ENCODE measurements at regions not wholly inside any gene's neighbourhood (a gene's known extent, or its start where the extent isn't known, plus 50 kb on each side); places are given as distances from the start of the nearest gene placed in this dataset.

DNA sequence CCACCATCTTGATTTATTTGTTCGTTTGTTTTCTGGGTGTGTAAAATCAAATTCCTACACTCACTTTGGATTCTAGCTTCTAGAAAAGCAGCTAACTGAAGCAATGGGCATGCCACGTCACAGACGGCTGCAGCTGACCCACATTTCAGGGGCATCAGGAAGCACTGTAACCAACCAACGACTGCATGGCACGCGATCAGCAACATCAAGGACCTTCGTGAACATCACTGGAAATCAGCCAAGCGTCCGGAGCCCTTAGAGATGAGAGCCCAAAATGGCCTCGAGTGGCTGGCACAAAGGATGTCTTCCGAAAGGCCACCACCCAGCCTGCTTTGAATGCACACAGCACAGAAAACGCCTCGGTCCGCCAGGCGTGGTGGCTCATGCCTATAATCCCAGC, 191.1 kb downstream of the OLFM1 start:
- Mint-ChIP-seq H3K27me3 (peaks cover 27% of the 10 kb centered on the region), H3K4me1 (ENCODE audit: unreplicated experiment) (no peaks in the 10 kb centered on the region), H3K36me3 (no peaks in the 10 kb centered on the region), H3K9me3 (no peaks in the 10 kb centered on the region), H3K27ac (no peak overlapping the region), H3K4me3 (no peak overlapping the region)
- no peak for DNase-seq (ENCODE audit: extremely low spot score, unreplicated experiment)
- TF ChIP-seq, protein P1, sequence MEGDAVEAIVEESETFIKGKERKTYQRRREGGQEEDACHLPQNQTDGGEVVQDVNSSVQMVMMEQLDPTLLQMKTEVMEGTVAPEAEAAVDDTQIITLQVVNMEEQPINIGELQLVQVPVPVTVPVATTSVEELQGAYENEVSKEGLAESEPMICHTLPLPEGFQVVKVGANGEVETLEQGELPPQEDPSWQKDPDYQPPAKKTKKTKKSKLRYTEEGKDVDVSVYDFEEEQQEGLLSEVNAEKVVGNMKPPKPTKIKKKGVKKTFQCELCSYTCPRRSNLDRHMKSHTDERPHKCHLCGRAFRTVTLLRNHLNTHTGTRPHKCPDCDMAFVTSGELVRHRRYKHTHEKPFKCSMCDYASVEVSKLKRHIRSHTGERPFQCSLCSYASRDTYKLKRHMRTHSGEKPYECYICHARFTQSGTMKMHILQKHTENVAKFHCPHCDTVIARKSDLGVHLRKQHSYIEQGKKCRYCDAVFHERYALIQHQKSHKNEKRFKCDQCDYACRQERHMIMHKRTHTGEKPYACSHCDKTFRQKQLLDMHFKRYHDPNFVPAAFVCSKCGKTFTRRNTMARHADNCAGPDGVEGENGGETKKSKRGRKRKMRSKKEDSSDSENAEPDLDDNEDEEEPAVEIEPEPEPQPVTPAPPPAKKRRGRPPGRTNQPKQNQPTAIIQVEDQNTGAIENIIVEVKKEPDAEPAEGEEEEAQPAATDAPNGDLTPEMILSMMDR (conservative IDR thresholded peaks at IDR 0.05), result no peak

DNA sequence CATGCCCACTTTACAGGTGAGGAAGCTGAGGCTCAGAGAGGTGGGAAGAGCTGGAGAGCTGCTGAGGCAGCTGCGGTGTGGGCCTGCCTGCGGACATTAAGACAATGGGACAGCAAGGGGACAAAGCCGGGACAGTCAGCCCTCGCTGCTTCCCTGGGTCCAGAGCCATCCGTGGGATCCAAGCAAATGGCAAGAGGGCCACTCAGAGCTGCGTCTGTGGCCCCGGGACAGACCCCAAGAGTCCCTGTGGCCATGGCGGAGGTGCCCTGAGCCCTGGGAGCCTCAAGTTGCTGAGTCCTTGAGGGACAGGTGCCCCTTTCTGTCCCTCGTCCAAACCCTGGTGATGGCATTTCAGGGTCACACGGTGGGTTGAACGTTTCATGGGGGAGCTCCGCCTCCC, 191.9 kb downstream of the OLFM1 start:
- Mint-ChIP-seq H3K4me1 (ENCODE audit: unreplicated experiment) (no peaks in the 10 kb centered on the region), H3K27me3 (peaks cover 25% of the 10 kb centered on the region), H3K27ac (no peak overlapping the region), H3K36me3 (no peaks in the 10 kb centered on the region), H3K9me3 (no peaks in the 10 kb centered on the region), H3K4me3 (no peak overlapping the region)
- TF ChIP-seq, protein P1 (conservative IDR thresholded peaks at IDR 0.05), result no peak
- DNase-seq (ENCODE audit: extremely low spot score, unreplicated experiment), result no peak

DNA sequence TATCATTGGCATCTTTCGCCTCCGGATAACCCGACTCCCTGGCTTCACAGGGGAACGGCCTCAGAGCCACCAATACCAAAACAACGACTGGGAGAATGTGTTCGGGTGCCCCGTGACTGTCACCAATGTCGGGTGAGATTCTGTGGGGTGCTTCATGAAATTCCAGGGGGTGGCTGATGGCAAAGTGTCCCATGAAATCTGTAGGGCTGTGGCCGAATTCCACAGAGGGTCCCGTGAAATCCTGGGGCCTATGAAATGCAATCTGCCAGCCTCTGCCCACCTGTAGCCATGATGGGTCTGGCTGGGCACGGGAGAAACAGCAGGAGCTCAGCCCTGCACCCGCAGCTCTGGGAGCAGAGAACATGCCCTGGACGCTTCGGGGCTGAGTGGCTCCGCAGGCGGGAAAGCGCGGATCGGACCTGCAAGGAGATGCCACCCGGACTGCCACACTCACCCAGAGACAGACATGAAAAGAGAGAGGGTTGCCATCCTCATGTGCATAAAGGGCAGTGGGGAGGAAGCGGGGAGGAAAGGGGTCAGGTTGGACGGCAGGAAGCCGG, 192.4 kb downstream of the OLFM1 start:
- TF ChIP-seq, protein P1 (conservative IDR thresholded peaks at IDR 0.05), result no peak

DNA sequence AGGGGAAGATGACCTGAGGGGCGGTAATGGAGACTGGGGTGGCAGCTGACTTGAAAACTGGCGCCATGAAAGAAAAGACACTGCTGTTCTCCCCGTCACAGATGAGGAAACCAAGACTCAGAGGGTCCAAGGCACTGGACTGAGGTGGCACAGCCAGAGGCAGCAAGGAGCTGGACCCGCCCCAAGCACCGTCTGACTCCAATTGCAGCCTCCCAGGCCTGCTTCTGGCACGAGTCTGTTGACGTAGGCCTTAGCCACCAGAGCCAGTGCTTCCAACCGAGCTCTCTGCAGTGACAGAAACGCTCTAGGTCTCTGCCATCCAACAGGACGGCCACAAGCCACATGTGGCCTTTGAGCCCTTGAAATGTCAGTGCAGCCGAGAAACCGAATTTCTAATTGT, 193.2 kb downstream of the OLFM1 start:
- no peak overlapping the region for H3K4me3 Mint-ChIP-seq

More for the DNA sequence above, 192.4 kb downstream of the OLFM1 start:
- Mint-ChIP-seq H3K27me3 (peaks cover 23% of the 10 kb centered on the region), H3K9me3 (no peaks in the 10 kb centered on the region), H3K36me3 (no peaks in the 10 kb centered on the region), H3K4me3 (no peak overlapping the region), H3K4me1 (ENCODE audit: unreplicated experiment) (no peaks in the 10 kb centered on the region), H3K27ac (no peak overlapping the region)
- no peak for DNase-seq (ENCODE audit: extremely low spot score, unreplicated experiment)

DNA sequence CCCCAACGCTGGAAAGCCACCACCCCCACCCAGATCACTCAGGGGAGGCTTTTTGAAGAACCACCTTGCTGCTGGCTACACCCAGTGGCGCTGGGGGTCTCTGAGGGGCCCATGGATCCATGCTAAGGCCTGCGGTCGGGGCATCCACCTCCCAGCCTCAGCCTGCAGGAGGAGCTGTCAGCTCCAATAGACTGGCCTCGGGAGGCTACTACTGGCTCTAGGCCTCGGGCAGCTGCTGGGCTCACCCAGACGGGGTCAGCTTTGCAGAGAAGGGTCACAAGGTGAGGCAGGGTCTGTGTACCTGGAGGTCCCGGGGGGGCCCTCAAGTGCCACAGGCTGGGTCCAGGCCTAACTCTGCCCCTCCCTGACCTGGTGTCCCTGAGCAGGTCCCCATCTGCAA, 193.7 kb downstream of the OLFM1 start:
- Mint-ChIP-seq H3K27ac (no peak overlapping the region), H3K4me3 (no peak overlapping the region), H3K9me3 (no peaks in the 10 kb centered on the region), H3K4me1 (ENCODE audit: unreplicated experiment) (no peaks in the 10 kb centered on the region), H3K27me3 (peaks cover 21% of the 10 kb centered on the region), H3K36me3 (no peaks in the 10 kb centered on the region)
- no peak for DNase-seq (ENCODE audit: extremely low spot score, unreplicated experiment)
- TF ChIP-seq, protein P1 (conservative IDR thresholded peaks at IDR 0.05), result no peak

More for the DNA sequence above, 193.2 kb downstream of the OLFM1 start:
- H3K36me3 Mint-ChIP-seq, result no peaks in the 10 kb centered on the region
- H3K27me3 Mint-ChIP-seq, result peaks cover 23% of the 10 kb centered on the region
- TF ChIP-seq, protein P1 (conservative IDR thresholded peaks at IDR 0.05), result no peak
- H3K27ac Mint-ChIP-seq, result no peak overlapping the region
- H3K4me1 Mint-ChIP-seq (ENCODE audit: unreplicated experiment), result no peaks in the 10 kb centered on the region
- no peaks in the 10 kb centered on the region for H3K9me3 Mint-ChIP-seq
- no peak for DNase-seq (ENCODE audit: extremely low spot score, unreplicated experiment)

Measured in type B pancreatic cell (in vitro differentiated cells).